IPS-NIHi7 (cell line): ENCODE measurements at regions not wholly inside any gene's neighbourhood (a gene's known extent, or its start where the extent isn't known, plus 50 kb on each side); places are given as distances from the start of the nearest gene placed in this dataset.

Experiments used
- DNase-seq: peaks from one replicate; pipeline ENCODE4 v3.0.0; 2012; ENCODE audit warnings: mixed read lengths; ENCODE audit errors: extremely low spot score

DNA sequence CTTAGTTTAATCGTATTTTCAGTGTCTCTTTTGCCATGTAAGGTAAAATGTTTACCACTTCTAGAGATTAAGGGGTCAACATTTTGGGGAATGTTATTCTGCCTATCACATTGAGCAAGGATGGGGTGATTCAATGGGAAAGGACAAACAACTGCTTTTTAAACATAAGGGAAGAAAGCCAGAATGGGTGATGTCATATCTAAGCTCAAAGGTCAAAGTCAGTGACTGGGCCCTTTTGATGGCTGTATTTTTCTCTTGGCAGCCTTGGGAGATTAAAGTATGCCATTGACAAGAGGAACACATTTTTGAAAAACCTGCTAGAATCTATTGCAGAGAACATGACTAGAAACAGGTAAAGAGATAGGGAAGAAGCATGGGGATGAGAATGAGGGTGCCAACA, 477.3 kb upstream of the IRAK1BP1 start:
- DNase-seq: no peak

DNA sequence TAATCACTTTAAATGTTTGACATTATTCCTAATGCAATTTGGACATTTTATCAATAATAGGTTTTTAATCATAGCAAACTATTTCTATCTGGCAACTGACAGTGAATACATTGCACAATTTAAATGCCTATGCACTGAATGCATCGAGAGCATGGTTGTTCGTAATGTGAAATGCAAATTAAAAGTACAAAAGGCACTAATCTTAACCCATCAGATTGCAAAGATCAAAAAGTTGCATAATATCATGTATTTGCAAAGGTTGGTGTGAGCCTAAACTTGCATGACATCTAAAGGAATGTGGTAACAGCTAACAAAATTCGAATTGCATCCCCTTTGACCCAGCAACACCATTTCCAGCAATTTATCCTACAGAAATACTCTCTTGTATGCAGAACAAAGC, 469.9 kb upstream of the IRAK1BP1 start:
- DNase-seq: no peak

DNA sequence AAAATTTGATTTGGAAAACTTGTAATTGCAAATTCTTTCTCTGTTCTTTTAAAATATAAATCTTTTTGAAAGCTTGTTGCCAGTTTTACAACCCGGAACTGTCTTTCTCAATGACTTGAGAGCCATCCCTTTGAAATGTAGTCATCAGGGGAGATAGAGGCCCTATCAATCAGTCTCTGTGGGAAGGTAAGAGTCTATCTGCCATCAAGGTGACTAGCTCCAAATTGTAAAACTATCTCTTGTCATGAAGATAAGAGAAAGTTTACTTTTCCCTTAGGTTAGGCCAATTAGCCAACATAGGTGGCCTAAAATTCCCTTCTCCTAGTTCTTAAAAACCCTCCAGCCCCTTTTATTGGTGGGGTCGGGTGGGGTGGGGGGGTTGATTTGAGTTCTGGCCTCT, 469.1 kb upstream of the IRAK1BP1 start:
- no peak for DNase-seq

DNA sequence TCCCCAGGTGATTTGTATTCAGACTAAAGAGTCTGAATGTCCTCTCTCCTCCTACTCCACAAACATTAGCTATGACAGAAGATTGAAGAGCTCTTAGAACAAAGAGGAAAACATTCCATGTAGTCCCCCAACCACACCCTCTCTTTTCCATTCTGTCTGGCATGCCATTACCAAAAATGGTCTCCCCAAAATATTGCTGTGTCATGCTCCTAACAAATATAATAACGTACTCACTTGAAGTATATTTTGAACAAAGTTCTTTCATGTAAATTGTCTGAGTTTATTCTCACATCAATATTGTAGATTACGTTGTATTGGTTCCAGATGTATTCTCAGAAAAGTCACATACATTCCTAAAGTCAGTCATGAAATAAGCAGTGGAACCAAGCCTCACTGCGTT, 467.3 kb upstream of the IRAK1BP1 start:
- no peak for DNase-seq

DNA sequence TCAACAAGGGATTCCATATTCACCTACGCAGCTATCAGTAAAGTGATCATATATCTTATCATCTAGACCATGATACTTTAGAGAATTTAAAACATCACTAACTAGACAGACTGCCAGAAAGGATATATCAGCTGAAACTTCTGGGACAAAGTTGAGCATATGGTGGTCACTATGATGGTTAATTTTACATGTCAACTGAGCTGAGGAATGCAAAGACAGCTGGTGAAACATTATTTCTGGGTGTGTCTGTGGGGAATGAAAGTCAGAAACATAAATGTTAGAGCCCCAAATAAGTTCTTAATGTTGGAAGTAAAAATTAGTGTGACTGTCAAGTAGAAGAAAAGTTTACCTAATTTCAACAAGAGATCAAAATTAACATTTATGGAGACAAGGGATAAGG, 440.0 kb upstream of the IRAK1BP1 start:
- DNase-seq: no peak

DNA sequence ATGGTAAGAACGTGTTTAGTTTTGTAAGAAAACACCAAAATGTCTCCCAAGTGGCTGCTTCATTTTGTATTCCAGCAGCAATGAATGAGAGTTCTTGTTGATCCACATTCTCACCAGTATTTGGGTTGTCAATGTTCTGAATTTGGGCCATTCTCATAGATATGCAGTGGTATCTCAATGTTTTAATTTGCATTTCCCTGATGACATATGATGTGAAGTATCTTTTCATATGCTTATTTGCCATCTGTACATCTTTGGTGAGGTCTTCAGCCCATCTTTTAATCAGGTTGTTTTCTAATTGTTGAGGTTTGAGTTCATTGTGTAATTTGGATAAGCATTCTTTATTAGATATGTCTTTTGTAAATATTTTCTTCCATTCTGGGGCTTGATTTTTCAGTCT, 436.8 kb upstream of the IRAK1BP1 start:
- no peak for DNase-seq

DNA sequence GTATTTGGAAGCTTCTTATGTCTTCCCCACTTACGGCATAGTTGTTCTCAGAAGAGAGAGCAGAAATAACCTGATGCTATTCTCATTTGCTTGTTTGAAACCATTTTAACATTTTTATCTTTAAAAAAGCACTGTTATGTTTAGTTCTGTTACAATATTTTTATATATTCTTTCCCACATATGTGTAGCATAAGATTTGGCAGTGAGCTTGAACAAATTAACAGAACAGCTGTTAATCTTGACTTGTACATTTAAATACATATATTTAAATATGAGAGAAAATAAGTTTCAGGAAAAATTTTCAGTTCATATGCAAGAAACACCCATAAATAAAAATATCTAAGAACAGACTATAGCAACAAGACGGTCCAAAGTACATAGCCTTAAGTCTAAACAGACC, 431.7 kb upstream of the IRAK1BP1 start:
- no peak for DNase-seq

DNA sequence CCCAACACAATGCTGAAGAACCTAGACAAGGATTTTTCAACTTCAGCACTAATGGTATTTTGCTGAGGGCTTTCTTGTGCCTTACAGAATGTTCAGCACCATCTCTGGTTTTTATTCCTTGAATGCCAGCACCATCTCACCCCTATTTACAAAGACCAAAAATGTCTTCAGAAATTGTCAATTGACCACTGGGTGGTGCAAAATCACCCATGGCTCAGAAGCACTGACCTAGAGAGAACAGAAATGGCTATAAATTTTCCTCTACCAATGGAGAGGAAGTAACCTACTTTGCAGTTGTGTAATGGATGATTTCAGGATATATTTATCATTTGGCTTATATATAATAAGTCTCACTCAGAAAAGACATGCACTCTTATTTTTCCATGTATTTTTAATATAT, 431.0 kb upstream of the IRAK1BP1 start:
- peak; percentile 15 for DNase-seq

DNA sequence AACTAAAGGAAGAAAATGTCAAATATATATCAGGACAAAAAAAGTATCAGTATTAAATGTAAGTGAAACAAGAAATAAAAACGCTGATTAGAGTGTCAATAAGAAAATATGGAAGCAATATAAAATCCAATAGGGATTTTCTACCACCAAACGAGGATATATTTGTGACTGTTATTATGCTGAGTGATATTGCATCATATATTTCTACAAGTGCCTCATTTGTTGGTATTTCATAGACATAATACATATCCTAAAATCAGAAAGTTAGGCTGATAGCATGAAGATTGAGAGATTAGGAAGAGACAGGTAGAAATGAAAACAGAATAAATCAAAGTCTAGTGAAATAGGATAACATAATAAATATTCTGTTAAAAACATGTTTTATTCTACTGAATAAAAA, 429.2 kb upstream of the IRAK1BP1 start:
- no peak for DNase-seq

DNA sequence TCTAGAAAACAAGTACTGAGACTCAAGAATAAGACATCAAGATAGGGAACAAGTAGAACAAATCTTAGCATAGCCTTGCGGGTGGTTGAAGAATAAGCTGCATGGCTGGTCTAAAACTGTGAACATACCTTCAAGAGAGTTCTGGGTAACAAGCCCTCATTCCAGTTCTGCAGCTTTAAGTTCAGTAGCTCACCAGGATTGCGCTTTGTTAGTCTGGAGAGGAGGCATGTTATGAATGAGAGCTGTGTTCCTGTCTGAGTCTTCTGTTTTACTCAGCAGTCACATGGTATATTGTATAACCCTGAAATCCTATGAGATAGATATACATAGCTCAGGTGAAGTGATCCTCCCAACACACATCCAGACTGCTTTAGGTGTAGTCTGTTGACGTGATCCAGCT, 406.6 kb upstream of the IRAK1BP1 start:
- DNase-seq: no peak

DNA sequence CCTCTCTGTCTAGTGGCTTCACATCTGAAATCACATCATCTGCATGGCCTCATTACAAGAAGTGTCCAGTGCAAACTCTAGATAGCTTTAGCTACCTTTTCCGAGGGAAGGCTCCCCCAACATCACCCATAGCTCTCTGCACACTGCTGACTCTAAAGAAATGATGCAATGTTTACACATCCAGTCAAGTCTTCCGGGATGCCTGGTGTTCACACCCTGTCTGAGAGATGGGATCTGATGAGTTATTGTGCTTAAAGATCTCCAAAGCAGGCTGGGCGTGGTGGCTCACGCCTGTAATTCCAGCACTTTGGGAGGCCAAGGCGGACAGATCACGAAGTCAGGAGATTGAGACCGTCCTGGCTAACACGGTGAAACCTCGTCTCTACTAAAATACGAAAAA, 404.6 kb upstream of the IRAK1BP1 start:
- DNase-seq: no peak

DNA sequence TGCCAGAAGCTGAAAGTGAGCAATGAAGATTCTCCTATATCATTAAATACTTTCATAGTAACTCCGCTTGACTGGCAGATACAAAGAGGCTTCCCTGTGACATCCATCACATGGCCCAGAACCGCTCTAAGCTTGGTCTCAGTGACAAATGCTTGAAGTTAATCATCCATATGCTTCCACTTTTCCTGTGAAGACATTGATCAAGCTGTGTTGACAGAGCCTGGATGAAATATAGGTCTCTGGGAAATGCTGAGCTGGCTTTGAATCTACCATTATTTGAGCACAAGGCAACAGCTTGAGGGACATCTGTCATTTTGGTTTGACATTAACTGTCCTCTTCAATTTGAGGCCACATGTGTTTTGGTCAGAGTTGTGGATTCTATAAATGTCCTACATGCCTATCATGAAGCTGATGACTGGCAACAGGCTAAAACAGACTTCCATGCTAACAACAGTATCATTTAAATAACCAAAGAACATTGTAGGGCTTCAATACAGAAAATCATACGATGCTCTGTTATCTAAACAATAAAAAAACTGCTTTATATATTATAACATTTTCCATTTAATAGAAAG, 402.2 kb upstream of the IRAK1BP1 start:
- no peak for DNase-seq

DNA sequence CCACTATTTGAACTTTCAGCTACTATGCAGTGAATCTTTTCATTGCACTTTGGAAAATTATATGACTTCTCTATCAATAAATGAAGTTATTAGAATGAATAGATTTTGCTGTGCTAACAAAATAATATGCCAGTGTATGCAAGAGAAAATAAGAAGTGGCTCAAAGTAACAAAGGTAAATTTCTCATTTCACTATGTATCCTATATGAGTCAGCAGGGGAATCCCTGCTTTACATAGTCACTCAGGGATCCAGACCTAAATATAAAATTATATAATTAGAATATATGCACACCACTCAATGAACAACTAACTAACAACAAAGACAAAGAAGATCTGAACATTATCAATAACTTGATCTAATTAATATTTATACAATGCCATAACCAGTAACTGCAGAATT, 390.8 kb upstream of the IRAK1BP1 start:
- no peak for DNase-seq

DNA sequence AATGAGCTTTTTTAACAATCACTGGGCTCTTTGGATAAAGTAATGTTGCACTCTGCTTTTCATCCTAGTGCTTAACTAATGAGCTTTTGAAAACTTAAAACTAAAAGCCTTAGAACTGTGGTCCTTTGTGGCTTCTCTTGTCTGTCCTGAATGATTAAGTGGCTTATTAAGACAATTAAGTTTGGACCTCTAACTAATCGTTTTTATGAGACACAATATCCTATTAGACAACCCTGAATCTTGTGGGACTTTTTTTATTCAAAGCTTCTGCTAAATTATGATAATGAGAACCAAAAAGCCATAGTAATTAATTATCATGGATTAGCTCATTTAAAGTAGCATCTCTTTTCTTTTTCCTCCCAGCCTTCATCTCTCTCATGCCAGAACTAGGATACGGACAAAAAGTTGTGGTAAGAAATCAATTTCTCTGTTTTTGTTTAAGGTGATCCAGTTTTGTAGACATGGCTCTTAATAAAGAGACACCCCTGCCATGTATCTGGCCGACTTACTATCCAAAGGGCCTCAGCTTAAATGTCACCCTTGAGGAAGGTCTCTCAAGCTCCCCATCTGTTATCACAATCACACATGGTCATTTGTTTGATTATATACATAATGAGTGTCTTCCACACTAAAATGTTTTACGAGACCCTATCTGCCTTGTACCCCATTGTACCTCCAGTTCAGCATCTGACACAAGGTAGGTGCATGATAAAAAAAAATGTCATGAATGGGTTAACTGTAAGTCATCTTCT, 384.4 kb upstream of the IRAK1BP1 start:
- no peak for DNase-seq

DNA sequence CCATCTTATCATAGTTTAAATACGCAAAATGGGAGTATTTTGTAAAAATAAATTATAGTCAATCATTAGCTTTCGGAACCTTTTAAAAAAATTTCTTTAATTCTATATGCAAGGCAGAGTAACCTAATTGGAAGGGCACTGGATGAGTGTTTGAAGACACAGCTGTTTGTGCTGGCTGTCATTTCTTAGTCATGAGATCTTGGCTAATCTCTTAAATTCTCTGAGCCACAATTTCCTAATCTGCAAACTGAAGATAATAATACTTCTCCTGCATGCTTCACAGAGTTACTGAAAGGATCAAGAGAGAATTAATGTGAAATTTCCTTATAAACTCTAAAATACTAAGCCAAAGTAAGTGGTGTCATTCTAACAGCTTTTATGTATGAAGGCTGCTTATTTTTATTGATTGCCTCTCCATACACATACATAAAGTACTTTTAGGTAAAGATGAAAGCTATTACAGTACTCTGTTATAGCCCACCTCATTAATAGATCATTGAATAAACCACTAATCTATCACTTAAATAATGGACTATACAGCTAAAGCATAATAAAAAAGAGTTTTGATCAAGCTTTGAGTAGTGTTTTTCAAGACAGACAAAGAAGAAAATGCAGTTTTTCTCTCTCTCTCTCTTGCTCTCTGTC, 383.7 kb upstream of the IRAK1BP1 start:
- no peak for DNase-seq

DNA sequence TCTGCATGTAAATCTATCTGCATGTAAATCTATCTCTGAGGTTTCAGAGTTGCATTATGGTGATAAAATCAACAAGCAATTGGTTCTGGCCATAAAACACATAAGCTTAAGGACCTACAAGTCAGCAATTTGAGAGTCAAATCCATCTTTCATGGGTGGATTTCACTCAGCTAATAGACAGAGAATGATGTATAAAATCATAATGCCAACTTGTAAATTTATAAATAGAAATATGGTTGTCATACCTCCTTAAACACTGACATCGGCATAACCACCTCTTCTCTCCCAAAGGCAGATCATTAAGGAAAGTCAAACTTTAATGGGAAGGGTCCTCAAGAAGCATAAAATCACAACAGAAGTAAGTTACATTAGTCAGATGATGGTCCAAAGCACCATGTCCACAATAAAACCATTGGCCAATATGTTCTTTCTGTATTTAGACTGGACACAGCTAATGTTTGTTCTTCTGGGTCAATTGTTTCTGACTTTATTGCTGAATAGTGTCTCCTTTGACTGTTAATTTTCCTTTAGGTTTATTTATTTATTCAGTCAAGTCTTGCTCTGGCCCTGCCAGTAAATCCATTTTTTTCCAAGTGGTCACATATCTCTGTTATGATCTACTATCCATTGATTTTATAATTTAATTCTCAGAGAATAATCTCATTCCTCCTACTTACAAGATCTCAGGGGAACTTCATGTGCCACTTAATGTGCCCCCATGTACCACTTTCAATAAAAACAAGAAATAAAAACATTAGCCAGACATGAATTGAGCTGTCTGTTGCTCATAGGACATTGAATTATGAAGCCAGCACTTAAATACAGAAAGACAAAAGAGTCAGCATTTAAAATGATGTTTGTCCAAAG, 382.9 kb upstream of the IRAK1BP1 start:
- DNase-seq: no peak

DNA sequence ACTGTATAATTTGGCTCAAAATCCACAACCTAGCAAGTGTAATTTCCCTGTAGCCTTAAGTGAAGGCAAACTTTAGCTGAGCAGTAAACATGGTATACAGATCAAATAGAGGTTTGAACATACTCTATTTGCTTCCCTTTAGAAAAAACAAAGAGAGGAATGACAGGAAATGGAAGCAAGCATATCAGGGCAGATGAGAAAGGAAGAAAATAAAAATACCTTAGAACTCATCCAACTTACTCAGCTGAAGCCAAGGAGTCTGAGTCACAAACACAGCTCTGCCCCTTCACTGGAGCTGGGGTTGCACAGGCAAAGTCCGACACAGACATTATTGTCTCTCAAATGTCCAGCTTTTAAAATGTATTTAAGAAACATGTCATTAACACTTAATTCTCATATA, 379.9 kb upstream of the IRAK1BP1 start:
- DNase-seq: no peak

DNA sequence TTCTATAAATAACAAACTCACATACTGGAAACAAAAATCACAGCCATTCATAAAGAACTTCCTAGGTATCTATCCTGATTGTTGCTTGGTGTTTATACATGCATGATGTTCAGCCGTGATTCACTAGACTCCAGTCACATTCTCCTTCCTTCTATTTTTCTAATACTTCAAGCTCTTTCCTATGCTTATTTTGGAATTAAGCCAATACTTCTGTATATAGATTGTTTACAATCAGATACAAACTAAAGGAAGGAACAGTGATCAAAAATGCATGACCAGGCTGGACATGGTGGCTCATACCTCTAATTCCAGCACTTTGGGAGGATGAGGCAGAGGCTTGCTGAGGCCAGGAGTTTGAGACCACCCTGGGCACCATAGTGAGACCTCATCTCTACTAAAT, 377.5 kb upstream of the IRAK1BP1 start:
- no peak for DNase-seq

DNA sequence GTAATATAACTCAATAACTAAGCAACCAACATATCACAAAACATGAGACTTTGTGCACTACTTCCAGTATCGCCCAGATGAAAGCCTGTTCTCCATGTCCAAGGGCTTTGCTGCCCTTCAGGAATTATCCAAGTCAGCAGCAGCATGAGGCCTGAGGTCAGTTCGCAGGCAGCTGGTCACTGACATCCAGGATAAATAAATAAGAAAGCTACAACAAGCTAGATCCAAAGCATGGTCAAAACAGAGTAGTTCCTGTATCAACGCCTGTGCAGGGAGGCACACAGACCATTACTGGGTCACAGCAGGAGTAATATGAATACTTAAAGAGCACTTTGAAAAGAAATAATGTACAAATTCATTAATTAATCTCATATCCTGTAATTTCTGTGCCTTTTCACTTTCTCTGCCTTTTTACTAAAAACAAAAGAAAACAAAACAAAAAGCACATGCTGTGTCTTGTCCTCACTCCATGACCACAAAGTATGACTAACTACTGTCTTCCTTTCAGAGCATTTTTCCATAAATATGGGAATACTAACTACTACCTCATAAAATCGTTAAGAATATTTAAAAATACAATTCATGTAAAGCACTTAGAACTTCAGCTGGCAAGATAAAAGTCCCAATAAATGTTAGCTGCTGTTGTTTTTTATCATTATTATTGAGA, 374.9 kb upstream of the IRAK1BP1 start:
- DNase-seq: no peak

DNA sequence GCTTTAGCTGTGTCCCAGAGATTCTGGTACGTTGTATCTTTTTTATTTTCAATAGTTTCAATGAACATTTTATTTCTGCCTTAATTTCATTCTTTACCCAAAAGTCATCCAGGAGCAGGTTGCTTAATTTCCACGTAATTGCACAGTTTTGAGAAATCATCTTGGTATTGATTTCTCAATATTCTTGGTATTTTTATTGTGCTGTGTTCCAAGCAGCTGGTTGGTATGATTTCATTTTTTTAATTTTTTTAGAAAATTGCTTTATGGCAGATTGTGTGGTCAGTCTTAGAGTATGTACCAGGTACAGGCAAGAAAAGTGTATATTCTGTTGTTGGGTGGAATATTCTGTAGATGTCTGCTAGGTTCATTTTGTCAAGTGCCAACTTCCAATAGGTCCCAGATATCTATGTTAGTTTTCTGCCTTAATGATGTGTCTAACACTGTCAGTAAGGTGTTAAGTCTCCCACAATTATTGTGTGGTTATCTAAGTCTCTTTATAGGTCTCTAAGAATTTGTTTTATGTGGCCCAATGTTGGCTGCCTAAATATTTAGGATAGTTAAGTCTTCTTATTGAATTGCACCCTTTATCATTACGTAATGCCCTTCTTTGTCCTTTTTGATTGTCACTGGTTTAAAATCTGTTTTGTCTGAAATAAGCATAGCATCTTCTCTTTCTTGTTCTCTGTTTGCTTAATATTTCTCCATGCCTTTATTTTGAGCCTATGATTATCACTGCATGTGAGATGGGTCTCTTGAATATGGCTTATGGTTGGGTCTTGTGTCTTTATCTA, 366.9 kb upstream of the IRAK1BP1 start:
- DNase-seq: no peak

DNA sequence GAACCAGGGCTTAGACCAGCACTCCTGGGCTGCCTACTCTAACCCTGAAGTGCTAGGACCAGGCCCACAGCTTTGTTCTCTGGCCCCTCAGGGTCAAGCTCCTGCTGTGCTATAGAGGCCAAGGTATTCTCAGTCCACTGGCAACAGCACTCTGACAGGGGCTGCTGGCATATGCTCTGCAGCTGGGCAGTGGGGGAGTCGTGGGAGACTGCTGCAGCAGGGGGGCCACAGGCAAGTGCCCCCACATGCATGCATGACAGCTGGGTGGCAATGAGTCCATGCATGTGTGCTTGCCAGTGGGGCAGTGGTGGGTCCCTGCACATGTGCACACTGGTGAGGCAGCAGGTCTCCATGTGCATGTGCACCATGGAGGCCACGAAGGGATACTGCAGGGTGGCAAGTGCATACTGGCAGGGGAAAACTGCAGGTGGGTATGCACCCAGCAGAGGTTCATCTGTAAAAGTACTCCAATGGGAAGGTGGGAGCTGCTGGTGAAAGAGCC, 364.9 kb upstream of the IRAK1BP1 start:
- no peak for DNase-seq
